HG03378 (cell line): ENCODE measurements at regions not wholly inside any gene's neighbourhood (a gene's known extent, or its start where the extent isn't known, plus 50 kb on each side); places are given as distances from the start of the nearest gene placed in this dataset.

Experiments
- ATAC-seq: cut with Tn5 transposase; IDR thresholded peaks from one replicate; pipeline ENCODE4 v1.9.1; 2021; ENCODE audit warnings: mild to moderate bottlenecking, moderate library complexity; ENCODE audit not compliant: unreplicated experiment

DNA sequence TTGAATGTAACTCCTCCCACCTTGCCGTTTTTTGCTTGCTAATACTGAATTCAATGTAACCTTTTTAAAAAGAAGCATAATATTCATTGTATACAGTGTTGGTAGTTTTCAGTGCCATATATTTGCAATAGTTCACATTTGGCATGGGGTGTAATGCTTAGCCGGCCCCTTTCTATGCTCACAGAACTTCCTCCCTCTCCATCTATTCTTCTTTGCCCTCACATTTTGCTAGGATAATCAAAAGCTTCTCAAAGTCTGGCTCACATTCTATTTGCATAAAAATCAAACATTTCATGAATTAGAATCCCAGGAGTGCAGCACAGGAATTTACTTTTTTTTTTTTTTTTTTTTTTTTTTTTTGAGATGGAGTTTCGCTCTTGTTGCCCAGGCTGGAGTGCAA, 226.3 kb upstream of the MPDZ start:
- no peak for ATAC-seq

GRCh38 chr9:13503599-13503998, 224.1 kb upstream of the MPDZ start:
- no peak for ATAC-seq

GRCh38 chr9:13502484-13502883, 223.0 kb upstream of the MPDZ start:
- no peak for ATAC-seq

GRCh38 chr9:13501018-13501417, 221.5 kb upstream of the MPDZ start:
- no peak for ATAC-seq

DNA sequence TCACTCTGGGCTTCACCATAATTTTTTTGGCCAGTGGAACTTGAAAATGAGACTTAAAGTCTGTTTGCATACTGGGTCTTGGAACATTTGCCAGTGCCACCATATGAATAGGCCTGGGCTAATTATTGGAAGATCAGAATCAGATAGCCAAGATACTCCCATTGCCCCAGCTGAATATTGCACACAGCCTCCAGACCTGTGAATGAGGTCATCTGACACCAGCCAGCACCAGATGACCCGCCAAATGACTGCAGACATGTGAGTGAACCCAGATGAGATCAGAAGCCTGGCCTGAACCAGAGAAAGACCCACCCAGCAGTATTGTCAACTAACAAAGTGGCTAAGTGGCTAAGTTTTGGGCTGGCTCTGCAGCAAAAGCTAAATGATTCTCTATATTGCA, 220.5 kb upstream of the MPDZ start:
- no peak for ATAC-seq

GRCh38 chr9:13493697-13494096, 214.2 kb upstream of the MPDZ start:
- no peak for ATAC-seq

- no peak for ATAC-seq
Observed at GRCh38 chr9:13491493-13492424, 212.3 kb upstream of the MPDZ start.

DNA sequence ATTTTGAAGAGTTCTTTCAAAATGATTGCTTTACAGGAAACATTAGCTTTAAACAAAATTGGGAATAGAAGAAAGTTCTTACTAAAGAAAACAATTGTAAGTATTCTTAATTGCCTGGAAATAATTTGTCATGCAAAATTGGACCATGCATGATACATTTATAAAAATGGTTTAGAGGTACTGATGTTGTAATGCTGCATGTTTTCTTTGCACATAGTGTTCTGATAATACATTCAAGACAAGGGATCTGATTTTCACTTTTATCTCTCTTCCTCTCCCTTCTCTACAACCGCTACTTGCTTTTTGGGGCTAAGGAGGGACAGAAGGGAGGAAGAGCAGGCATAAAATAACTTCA, 211.6 kb upstream of the MPDZ start:
- ATAC-seq: no peak

DNA sequence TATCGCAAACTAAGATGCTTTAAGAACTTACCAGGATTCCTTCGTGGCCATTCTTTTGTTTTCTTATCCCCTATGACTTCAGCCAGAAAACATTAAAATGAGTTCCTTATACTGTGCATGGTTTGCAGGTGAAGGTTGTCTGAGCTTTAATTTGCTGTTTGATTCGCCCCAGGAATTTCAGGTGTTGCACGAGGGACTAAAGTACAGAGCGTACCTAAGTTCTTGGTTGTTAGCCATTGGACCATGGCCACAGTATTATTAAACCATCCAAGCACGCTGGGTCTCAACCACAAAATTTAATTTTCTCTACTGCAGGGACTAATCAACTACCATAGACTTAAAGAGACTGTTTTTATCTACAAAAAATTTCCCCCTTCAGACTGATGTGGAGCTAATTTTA, 208.4 kb upstream of the MPDZ start:
- no peak for ATAC-seq

DNA sequence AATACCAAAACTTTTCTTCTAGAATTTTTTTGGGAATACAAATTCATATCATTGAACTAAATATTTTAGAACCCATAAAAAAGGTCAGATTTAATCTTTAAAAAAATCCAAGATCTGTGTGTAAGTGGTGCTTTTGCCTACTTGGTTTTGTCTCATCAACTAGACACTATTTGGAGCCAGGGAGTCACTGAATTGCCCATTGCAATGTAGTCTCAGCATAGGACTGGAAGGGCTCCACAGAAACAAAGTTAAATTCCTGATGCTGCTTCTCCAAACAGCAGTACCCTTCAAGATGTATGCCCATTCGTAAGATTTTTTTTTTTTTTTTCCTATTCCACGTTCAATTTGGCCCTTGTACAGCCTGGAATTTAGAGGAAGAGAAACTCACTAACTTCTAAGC, 208.0 kb upstream of the MPDZ start:
- no peak for ATAC-seq

DNA sequence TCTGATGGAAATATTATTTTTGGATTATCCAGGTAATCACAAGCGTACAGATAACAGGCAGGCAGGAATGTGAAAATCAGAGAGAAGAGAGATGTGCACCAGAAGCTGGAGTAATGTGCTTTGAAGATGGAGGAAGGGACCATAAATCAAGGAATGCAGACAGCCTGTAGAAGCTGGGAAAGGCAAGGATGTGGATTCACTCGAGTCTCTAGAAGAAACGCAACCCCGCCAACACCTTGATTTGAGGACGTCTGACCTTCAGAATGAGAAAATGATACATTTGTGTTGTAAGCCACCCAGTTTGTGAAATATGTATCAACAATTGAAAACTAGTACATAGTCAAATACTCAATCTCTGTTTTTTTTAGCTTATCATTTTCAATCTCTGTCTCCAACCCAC, 207.6 kb upstream of the MPDZ start:
- no peak for ATAC-seq

DNA sequence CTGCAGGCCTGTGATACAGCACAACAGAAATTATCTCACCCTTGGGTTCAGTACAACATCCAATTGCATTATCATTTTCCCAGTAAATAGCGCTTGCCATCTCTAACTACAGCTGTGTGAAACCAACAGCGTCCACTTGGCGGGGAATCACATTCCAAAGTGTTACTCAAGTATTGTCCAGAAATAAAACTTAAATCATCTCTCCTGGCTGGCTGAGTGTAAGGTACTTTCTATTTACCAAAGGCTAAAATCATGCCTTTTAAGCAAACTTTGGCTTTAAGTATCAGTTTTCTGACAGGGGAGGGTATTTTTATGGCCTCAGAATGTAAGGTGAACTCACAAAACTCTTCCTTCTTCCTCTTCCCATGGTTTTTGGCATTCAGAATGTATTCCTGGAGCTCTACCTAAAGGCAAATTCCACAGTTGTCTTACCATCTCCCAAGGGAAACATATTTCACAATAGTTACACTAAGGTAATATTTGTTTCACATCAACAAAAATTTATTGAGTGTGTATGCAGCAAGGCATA, 205.6 kb upstream of the MPDZ start:
- ATAC-seq: no peak

DNA sequence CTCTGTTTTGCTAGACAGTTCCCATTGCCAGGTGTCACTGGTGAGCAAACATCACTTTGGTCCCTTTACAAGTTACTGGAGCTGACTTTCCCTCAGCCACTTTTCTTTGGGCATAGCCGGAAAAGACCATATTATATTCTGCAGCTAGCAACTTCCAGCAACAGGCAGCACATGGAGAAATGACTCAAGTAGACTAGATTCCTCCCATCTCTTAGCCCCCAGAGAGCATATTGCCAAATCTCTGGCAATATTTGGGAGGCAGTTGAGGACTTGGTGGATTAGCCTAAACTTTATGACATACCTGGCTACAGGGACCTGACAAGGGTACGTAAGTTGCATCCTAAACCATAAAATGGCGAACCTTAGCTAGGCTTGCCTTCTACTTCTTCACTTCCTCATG, 204.7 kb upstream of the MPDZ start:
- no peak for ATAC-seq

GRCh38 chr9:13481274-13481673, 201.8 kb upstream of the MPDZ start:
- ATAC-seq: no peak

DNA sequence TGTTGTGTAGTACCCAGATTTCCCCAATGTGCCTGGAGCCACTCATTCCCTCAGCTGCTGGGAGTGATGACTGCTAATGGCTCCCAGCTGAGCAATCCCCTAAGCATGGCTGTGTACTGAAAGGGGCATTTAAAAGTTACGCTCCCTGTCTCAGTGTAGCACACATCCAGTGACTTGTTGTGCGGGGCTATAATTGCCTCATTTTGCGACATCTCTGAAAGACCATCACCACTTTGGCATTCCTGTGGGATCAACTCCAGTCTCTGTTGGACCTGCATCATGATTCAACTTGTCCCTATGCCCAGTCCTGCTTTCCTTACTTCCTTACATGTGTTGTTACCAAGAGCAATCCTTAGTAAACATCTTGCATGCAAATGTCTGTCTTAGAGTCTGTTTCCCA, 201.2 kb upstream of the MPDZ start:
- no peak for ATAC-seq

- ATAC-seq: no peak
Observed at GRCh38 chr9:13479096-13479495, 199.6 kb upstream of the MPDZ start.

DNA sequence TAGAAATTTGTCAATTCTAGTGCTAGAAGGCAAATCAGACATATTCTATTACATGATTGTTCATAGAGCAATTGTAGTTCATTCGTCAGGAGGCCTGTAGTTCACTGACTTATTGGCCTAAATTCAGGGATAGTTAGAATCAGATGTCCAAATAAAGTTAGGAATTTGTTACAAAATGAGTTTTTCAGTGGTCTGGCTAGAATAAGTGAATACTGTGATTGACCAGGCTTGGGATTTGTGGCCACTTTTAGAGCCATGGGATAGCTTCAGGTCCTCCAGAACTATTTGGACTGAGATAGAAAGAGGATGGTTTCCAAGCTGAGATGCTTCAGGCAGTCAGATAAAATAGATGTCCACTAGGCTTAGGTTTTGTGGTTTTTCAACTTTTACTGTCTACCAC, 199.1 kb upstream of the MPDZ start:
- ATAC-seq: no peak

GRCh38 chr9:13478160-13478559, 198.7 kb upstream of the MPDZ start:
- ATAC-seq: no peak

- ATAC-seq: no peak
Observed at GRCh38 chr9:13470836-13471235, 191.3 kb upstream of the MPDZ start.

DNA sequence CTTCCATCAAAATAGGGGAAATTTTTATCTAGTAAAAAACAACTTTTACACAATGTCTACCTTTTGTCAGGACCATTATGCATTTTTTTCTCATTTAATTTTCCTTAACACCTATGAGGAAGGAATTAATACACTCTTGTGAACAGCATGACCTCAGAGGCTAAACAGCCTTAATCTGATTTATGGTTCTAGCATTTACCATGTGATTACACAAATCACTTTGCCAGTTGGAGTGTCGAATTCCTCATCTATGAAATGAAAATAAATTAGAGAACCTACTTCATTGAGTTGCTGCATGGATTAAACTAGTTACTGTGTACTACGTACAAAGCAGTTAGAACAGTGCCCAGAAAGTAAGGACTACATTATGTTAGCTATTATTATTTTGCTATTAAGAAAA, 187.7 kb upstream of the MPDZ start:
- no peak for ATAC-seq

DNA sequence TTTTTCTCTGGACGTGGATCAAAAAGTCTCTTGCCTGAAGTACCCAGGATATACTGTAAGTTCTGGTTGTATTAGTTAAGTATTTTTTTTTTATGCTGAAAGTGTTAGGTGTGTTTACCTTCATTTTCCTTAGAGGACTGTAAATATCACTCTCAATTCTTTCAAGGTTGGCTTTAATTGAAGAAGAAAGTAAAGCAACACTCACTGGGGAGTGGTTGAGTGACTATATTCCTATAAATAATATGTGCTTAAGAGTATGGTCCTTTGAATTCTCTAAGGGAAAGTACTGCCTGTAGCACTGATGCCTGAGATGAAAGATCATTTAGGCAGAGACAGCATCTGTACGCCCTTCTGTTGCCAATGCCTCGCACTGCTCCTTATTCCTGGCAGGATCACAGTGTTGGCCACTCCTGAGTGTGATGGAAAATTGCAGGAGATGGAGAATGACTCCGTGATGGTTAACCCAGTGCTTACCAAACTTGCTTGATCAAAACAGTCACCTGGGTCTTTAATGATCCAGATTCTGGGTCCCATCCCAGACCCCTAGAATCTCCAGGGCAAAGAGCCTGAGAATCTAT, 182.0 kb upstream of the MPDZ start:
- no peak for ATAC-seq

GRCh38 chr9:13459071-13459470, 179.6 kb upstream of the MPDZ start:
- ATAC-seq: no peak
